HG02759 (cell line): ENCODE measurements at regions not wholly inside any gene's neighbourhood (a gene's known extent, or its start where the extent isn't known, plus 50 kb on each side); places are given as distances from the start of the nearest gene placed in this dataset.
"Not testable (repeated sequence)": the region's sequence is repeated elsewhere in the genome, so short reads cannot be mapped to it uniquely, and the experiment has no call there.

Experiments used
- ATAC-seq: cut with Tn5 transposase; IDR thresholded peaks from one replicate; pipeline ENCODE4 v1.9.1; 2021; ENCODE audit warnings: mild to moderate bottlenecking, moderate library complexity; ENCODE audit not compliant: unreplicated experiment

DNA sequence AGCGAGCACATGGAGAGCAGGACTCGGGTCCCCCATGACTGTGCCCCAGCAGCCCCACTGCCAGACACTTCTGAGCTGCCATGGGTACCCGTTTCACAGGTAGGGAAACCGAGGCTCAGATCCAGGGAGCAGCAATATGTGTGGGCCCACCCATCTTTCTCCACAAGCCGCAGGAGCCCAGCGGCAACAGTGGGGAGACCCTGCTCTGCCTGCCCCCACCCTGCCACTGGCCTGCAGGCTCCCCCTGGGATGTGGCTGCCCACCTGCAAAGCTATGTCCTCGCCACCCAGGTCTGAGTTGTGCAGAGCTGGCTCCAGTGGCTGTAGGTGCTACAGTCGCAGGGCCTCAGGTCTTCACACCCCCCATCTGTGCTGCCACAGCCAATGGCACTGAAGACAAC, 50.6 kb upstream of the C1QTNF9B start:
- no peak for ATAC-seq

GRCh38 chr13:23949200-23949599, 51.9 kb upstream of the C1QTNF9B start:
- ATAC-seq: no peak

- ATAC-seq: no peak
Observed at GRCh38 chr13:23949736-23950135, 52.4 kb upstream of the C1QTNF9B start.

GRCh38 chr13:23950736-23951510, 53.6 kb upstream of the C1QTNF9B start:
- ATAC-seq: no peak

GRCh38 chr13:23952796-23953195, 55.5 kb upstream of the C1QTNF9B start:
- ATAC-seq: no peak

DNA sequence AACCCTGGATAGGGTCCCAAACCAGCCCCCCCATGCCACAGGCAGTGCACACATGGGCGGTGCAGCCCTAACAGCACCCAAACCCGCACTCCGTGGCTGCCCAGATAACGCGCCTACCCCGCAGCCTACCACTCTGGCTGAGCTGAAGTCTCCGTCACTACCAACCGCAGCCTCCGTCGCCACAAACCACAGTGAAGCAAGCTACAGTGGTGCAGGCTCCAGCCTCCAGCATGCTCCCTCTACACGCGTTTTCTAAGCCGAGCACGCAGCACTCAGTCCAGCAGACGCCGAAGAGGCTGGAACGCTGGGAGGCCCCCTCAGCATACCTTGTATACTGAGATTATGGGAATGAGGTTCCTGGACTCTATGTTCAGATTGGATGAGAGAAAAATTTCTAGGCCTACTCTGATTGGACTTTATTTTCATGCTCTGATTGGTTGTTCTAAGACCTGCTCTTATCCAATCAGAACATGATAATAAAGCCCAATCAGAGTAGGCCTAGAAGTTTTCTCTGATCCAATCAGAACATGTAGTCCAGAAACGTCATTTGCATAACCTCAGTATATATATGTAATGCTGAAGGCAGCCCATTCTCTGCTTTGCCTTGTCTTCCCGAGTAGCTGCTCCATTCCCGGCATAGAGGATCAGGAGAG, 56.7 kb upstream of the C1QTNF9B start:
- ATAC-seq: no peak

DNA sequence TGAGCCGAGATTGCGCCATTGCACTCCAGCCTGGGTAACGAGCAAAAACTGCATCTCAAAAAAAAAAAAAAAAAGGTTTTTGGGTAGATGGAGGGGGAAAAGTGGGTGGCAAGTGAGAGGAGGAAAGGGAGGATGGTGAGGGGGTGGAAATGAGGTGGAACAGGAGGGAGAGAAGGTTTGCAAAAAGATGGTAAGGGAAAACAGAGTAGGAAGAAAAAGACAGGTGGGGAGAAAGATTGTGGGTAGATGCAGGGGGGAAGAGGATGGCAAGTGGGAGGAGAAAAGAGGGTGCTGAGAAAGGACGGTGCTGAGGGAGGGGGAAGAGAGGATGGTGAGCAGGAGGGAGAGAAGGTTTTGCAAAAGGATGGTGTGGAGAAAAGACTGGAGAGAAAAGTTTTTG, 57.8 kb upstream of the C1QTNF9B start:
- no peak for ATAC-seq

DNA sequence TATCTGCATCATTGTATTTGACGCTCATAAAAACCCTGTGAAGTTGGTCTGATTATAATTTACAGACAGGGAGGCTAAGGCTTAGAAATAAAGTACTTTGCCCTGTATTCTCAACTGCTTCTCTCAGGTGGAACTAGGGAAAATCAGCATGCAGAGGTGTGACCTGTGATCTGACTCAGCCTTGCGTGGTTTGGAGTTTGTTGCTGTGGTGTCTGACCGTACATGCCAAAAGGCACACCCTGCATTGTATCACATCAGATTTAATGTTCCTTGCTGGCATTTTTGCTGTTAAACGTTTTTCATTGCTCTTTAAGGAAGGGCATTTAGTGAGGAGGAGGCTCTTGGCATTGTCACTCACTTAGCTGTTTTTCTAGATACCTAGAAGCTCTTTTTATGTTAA, 58.8 kb upstream of the C1QTNF9B start:
- no peak for ATAC-seq

DNA sequence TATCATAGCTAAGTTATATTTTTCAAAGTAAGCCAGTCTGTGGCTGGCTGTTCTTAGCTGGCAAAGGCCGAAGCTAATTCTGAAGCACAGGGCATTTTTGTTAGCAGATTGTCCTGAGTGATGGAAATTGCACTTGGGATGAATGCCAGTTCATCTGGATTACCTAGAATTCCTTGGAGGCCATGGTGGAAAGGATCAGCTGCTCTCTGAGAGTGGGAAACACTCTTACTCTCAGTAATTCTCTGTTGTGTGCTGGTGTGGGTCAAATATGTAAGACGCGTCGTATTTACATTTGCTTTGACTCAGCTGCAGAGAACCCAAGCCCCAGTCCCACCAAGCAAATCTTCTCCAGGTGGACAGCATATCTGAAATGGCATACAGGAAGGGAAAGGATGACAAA, 60.7 kb upstream of the C1QTNF9B start:
- no peak for ATAC-seq

GRCh38 chr13:23959231-23959862, 62.0 kb upstream of the C1QTNF9B start:
- no peak for ATAC-seq

- ATAC-seq: no peak
Observed at GRCh38 chr13:23960566-23961156, 63.4 kb upstream of the C1QTNF9B start.

GRCh38 chr13:23963184-23963931, 66.1 kb upstream of the C1QTNF9B start:
- ATAC-seq: no peak

DNA sequence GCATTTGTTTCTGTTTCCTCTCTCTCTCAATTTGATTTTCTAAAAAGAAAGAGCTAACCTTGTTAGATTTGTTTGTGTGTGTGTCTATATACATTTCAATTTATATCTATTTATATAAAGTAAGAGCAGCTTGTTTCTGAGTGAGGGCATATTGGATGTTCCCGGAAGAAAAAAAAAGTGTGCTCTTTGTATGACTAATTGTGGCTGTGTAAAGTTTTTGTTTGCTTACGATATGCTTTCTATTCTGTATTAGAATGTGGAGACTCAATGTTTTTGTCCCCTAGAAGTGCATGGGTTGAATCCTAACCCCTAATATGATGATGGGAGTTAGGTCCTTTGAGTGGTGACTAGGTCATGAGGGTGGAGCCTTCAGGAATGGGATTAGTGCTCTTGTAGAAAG, 66.6 kb upstream of the C1QTNF9B start:
- no peak for ATAC-seq

DNA sequence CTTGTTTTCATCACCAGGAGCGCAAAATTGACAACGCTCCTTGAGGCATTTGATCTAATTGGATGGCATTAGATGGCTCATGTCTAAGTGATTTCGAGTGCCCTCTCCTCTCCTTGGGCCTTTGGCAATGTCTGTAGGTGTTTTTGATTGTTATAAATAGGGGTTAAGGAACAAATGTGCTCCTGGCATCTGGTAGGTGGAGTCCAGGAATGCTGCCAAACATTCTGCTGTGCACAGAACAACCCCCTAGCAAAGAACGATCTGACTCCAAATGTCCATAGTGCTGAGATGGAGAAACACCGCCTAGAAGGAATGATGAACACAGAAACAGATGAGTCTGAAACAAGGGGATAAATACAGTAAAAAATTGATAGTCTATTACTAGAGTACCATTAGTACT, 68.0 kb upstream of the C1QTNF9B start:
- ATAC-seq: no peak

DNA sequence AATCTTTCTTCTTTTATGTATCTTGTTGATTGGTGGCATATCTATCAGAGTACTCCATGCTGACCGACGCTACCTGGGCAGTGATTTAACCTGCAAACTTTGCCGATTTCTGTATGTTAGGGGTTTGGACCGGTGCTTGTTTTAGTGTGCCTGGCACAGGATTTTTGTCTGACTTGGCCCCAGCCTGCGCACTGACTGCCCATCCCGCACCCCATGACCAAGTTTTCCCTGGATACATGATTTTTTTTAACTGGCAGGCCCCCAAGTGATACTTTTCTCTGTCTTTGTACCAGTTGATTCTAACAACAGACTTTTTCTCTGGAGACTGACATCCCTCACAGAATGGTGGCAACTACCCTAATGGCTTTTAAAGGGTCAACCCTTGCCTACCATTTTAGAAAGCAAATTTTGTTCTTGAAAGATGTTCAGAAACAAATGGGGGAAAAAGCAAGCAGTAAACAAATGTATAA, 69.0 kb upstream of the C1QTNF9B start:
- ATAC-seq: no peak

DNA sequence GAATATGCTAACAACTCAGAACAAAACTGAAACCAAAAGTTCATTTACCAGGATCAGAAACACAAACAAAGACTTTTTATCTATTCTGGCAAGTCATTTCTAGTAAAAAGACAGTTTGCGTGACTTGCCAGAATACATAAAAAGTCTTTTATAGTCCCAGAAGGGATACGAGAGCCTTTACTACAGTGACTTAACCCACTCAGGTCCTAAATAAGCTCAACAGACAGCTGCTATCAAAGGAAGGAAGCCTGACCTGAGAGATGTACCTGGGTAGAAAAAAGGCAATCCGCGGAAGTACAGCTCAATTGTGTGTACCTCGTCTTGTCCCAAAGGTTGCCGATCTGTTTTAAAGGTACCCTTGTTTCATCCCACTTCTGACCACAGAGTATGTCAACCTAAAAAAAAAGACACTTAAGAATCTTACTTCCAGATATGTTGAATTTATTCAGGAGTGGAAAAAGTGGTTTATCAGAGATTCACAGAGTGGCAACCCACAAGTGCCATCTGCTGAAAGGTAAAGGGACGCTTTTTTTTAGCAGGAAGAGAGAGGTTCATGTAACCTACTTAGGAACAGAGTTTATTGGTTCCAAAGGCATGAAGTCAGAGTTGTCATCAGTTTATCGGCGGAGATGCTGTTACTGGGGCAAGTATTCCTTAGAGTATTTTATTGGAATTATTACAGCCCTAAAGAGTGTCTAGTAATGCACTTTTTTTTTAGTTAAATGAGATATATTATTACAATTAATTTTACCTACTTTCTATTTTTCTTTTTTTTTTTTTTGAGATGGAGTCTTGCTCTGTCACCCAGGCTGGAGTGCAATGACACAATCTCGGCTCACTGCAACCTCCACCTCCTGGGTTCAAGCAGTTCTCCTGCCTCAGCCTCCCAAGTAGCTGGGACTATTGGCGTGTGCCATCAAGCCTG, 69.7 kb upstream of the C1QTNF9B start:
- peak; percentile 70 for ATAC-seq

- not testable (repeated sequence) for ATAC-seq
Observed at GRCh38 chr13:23967792-23968191, 70.5 kb upstream of the C1QTNF9B start.

GRCh38 chr13:23969647-23970046, 72.3 kb upstream of the C1QTNF9B start:
- no peak for ATAC-seq

DNA sequence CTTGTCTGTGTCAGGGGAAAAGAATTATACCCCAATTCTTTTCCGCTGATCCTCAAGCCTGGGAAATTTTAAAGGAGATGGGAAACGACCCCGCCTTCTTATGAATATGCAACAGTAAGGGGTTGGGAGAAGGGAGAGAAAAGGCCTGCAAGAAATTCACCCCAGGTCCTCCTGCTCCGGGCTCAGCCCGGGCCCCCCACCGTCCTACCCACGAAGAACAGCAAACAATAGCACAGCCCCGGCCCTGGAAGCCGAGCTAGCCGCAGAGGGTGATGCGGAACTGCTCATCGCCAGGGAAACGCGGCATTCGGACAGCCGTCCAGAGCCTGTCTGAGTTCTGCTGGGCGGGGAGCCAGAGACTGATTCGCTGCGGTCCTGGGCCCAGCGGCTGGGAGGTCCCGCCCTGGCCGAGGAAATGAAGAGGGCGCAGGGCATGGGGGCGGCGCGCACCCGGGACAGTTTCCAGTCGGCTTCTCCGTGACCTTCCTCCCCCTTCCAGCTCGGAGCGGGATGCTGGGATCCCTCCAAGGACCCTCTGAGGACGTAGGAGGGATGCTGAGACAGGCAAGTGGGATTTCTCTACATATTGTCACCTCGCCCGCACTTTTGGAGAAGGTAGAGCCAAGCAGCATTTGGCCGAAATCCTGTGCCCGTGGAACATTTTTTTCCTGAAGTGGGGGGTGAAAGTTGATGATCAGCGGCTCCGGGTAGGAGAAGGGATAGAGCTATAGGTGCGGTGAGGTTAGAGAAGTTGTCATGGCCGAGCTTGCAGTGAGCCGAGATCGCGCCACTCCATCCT, 82.3 kb upstream of the C1QTNF9B start:
- ATAC-seq: peak; percentile 72
